ENCODE measurements at regions not wholly inside any gene's neighbourhood (a gene's known extent, or its start where the extent isn't known, plus 50 kb on each side); places are given as distances from the start of the nearest gene placed in this dataset.
A peak's percentile ranks its signal among the peaks of the same experiment; 100 is the strongest.
"Not testable (repeated sequence)": the region's sequence is repeated elsewhere in the genome, so short reads cannot be mapped to it uniquely, and the experiment has no call there.

- DNase-seq = no peak
- Mint-ChIP-seq H3K4me3 (no peak overlapping the region), H3K27ac (no peak overlapping the region)
Observed at GRCh38 chr1:14160781-14161180, 437.7 kb upstream of the KAZN start.

DNA sequence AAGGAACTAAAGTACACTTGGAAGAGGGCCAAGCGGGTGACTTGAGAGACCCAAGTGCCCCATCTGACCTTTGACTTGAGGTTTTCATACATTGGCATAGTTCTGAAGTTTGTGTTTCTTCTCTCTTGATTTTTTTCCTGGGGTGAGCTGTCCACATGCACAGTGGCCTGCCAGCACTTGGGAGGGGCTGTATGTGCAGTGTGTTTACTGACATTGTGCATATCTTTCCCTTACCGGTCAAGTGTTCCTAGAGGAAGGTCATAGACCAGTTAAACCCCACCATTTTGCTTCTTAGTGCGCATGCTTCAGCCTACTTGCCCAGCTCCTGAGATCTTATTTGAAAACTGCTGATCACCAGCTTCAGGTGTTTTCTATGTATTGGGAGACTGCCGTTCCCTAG is 435.2 kb upstream of the KAZN start:
- ATAC-seq (ENCODE audit: low read depth in 2 of 2) = no peak
- Mint-ChIP-seq H3K9me3 (peaks cover 6 to 36% (median 19%) of the 10 kb centered on the region in 7 donors), H3K27me3 (peaks cover 4 to 23% (median 16%) of the 10 kb centered on the region in 3 donors), H3K27ac (no peak overlapping the region), H3K36me3 (peaks cover 0 to 9% of the 10 kb centered on the region in 2 donors), H3K4me1 (no peaks in the 10 kb centered on the region), H3K4me3 (no peak overlapping the region)
- no peak for DNase-seq

More at GRCh38 chr1:14160781-14161180, 437.7 kb upstream of the KAZN start:
- ATAC-seq (ENCODE audit: low read depth in 2 of 2) = no peak
- no peaks in the 10 kb centered on the region for H3K4me1 Mint-ChIP-seq
- H3K9me3 Mint-ChIP-seq = peaks cover 16 to 61% (median 38%) of the 10 kb centered on the region in 7 donors
- peaks cover 0 to 15% of the 10 kb centered on the region in 2 donors for H3K36me3 Mint-ChIP-seq
- peaks cover 0 to 12% (median 7%) of the 10 kb centered on the region in 3 donors for H3K27me3 Mint-ChIP-seq

DNA sequence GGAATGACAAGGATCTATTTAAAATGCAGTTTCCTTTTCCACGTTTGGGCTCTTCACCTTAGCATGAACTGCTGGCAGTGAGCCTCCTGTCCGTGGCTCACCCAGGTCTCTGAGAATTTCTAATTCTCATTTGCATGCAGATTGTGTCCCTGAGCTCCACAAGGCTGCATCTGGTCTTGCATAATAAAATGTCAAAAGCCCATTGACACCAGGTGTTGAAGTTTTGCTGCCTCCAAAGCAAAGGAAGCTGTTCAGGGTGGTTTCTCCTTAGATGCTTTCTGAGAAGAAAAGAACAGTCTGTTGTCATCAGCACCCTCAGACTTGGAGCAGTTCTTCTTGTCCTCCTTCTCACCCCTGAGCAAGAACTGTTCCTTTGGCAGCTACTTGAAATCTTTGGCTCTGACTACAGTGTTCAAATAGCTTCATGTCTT is 433.1 kb upstream of the KAZN start:
- Mint-ChIP-seq H3K9me3 (peaks cover 4 to 23% (median 10%) of the 10 kb centered on the region in 7 donors), H3K27me3 (peaks cover 8 to 23% (median 16%) of the 10 kb centered on the region in 3 donors), H3K4me3 (no peak overlapping the region), H3K36me3 (peaks cover 0 to 9% of the 10 kb centered on the region in 2 donors), H3K4me1 (no peaks in the 10 kb centered on the region), H3K27ac (no peak overlapping the region)
- DNase-seq (no peak), ATAC-seq (ENCODE audit: low read depth in 2 of 2) (no peak)

- DNase-seq (no peak), ATAC-seq (ENCODE audit: low read depth in 2 of 2) (no peak)
- Mint-ChIP-seq H3K27ac (no peak overlapping the region), H3K4me3 (no peak overlapping the region), H3K36me3 (peaks cover 0 to 9% of the 10 kb centered on the region in 2 donors), H3K9me3 (peaks cover 3 to 22% (median 12%) of the 10 kb centered on the region in 7 donors), H3K27me3 (peaks cover 16 to 21% (median 17%) of the 10 kb centered on the region in 3 donors), H3K4me1 (no peaks in the 10 kb centered on the region)
Observed at GRCh38 chr1:14167884-14168283, 430.6 kb upstream of the KAZN start.

DNA sequence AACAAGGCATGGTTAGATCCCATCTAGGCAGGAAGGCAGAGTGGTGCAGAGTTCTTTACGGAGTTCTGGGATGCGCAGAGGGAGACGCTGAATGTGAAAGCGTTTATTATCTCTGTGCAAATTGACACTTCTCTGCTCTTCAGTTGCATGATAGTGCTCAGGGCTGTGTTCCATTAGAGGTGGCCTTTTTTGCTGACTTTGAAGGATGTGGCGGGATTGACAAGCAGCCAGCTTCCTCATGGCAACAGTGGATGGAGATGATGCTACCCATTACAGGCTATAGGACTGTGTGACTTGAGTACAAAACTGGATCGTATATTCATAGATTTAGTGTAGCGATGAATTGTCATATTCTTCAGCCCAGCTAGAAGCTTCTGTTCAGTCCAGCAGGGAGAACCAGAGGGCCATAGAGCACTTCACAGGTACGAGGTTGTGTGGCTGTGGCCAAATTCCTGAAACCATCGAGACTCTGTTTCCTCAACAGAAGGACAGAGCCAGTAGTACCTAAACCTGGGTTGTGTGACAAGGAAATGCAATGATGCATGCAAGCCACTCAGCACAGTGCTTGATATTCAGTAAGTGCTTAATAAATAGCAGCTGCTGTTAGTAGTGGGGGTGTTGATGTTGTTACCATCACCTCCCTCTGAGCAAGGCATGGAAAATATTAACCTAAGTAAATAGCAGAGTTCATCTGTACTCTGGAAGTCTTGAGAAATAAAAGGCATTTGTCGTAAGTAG is 430.0 kb upstream of the KAZN start:
- Mint-ChIP-seq H3K4me1 (no peaks in the 10 kb centered on the region), H3K27ac (no peak overlapping the region), H3K27me3 (peaks cover 16 to 23% (median 17%) of the 10 kb centered on the region in 3 donors), H3K36me3 (peaks cover 0 to 3% of the 10 kb centered on the region in 2 donors), H3K9me3 (peaks cover 0 to 18% (median 6%) of the 10 kb centered on the region in 7 donors), H3K4me3 (no peak overlapping the region)
- DNase-seq = no peak
- ATAC-seq (ENCODE audit: low read depth in 2 of 2) = no peak

GRCh38 chr1:14173598-14173997 is 424.9 kb upstream of the KAZN start:
- H3K27ac Mint-ChIP-seq = no peak overlapping the region
- no peaks in the 10 kb centered on the region for H3K4me1 Mint-ChIP-seq
- H3K36me3 Mint-ChIP-seq = no peaks in the 10 kb centered on the region
- peak overlapping the region in 1 of 8 donors; percentile 11 for H3K4me3 Mint-ChIP-seq
- no peak for ATAC-seq (ENCODE audit: low read depth in 2 of 2)
- DNase-seq = no peak
- peaks cover 10 to 16% (median 10%) of the 10 kb centered on the region in 3 donors for H3K27me3 Mint-ChIP-seq
- H3K9me3 Mint-ChIP-seq = peaks cover 0 to 11% (median 0%) of the 10 kb centered on the region in 7 donors

DNA sequence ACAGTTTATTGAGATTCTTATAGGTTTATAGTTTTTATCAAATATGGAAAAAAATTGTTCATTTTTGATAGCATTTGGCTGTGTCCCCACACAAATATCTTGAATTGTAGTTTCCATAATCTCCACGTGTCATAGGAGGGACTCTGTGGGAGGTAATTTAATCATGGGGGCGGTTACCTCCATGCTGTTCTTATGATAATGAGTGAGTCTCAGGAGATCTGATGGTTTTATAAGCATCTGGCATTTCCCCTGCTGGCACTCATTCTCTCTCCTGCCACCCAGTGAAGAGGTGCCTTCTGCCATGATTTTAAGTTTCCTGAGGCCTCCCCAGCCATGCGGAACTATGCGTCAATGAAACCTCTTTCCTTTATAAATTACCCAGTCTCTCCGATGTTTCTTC is 420.6 kb upstream of the KAZN start:
- not testable (repeated sequence) for H3K4me3 Mint-ChIP-seq; H3K9me3 Mint-ChIP-seq; H3K36me3 Mint-ChIP-seq; H3K27ac Mint-ChIP-seq; H3K4me1 Mint-ChIP-seq; ATAC-seq (ENCODE audit: low read depth in 2 of 2); DNase-seq
- H3K27me3 Mint-ChIP-seq = peaks cover 24 to 52% (median 43%) of the 10 kb centered on the region in 3 donors

DNA sequence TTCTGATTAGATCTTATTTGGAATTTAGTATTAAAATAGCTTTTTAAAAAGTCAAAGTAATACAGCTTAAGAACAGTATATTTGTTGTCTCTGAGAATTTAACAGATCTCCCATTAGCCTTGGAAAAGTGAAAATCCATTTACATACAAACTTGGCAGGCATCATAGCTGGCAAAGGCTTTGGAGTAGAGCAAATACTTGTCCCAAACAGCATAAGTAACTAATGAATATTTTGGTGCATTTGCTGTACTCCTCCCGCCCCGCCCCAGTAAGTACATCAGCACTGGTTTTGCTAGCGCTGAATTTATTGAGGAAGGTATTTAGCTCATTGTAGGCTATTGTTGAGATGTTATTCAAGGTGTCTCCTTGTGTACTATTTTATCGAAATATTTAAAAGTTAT is 417.7 kb upstream of the KAZN start:
- no peaks in the 10 kb centered on the region for H3K36me3 Mint-ChIP-seq
- ATAC-seq (ENCODE audit: low read depth in 2 of 2) (no peak), DNase-seq (no peak)
- H3K4me1 Mint-ChIP-seq = no peaks in the 10 kb centered on the region
- no peak overlapping the region for H3K27ac Mint-ChIP-seq
- no peak overlapping the region for H3K4me3 Mint-ChIP-seq
- H3K27me3 Mint-ChIP-seq = peaks cover 21 to 56% (median 50%) of the 10 kb centered on the region in 3 donors
- peaks cover 0 to 4% (median 3%) of the 10 kb centered on the region in 7 donors for H3K9me3 Mint-ChIP-seq

- no peaks in the 10 kb centered on the region for H3K36me3 Mint-ChIP-seq
- no peak overlapping the region for H3K27ac Mint-ChIP-seq
- DNase-seq (no peak), ATAC-seq (ENCODE audit: low read depth in 2 of 2) (no peak)
- H3K4me1 Mint-ChIP-seq = no peaks in the 10 kb centered on the region
- peaks cover 21 to 62% (median 55%) of the 10 kb centered on the region in 3 donors for H3K27me3 Mint-ChIP-seq
- H3K4me3 Mint-ChIP-seq = no peak overlapping the region
- peaks cover 0 to 4% (median 3%) of the 10 kb centered on the region in 7 donors for H3K9me3 Mint-ChIP-seq
Observed at GRCh38 chr1:14181191-14181795, 417.2 kb upstream of the KAZN start.

DNA sequence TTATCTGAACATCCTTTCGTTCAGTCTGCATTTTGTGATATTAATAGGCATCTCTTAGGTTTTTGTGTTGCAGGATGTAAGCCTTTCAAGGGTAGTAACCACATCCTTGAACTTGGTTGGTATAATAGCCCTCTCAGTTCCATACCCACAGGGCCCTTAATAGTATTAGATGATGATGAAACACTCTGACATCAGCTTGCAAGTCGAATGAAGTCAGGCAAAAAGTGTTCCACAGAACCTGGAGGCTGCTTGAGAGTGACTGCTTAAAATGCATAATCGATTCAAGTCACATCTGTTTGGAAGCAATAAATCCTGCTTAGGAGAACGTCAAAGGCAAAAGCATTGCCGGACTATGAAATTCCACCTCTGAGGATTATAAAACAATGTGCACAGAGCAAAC is 415.6 kb upstream of the KAZN start:
- H3K4me3 Mint-ChIP-seq = no peak overlapping the region
- no peak for ATAC-seq (ENCODE audit: low read depth in 2 of 2)
- H3K36me3 Mint-ChIP-seq = no peaks in the 10 kb centered on the region
- DNase-seq = no peak
- H3K27me3 Mint-ChIP-seq = peaks cover 27 to 68% (median 63%) of the 10 kb centered on the region in 3 donors
- peaks cover 0 to 4% (median 3%) of the 10 kb centered on the region in 7 donors for H3K9me3 Mint-ChIP-seq
- H3K27ac Mint-ChIP-seq = no peak overlapping the region
- no peaks in the 10 kb centered on the region for H3K4me1 Mint-ChIP-seq

DNA sequence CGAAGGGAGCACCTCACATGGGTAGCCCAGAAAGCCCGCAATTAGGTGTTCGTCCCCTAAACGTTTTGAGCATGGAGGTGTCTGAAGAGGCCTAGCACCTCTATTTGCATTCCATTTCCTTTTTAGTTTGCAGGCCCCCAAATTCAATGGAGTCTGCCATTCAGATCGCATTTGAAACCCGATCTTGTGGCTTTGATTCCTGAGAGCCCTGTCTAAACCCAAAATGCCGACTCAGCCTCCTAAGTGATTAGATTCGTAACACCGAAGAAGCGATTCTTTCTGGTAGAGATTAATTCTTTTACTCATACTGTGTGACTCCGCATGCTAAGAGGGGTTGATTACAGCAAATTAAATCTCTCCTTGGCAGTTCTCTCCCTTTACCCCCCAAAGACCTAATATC is 415.2 kb upstream of the KAZN start:
- no peak for ATAC-seq (ENCODE audit: low read depth in 2 of 2)
- H3K27me3 Mint-ChIP-seq = peaks cover 29 to 73% (median 68%) of the 10 kb centered on the region in 3 donors
- H3K4me1 Mint-ChIP-seq = no peaks in the 10 kb centered on the region
- H3K27ac Mint-ChIP-seq = no peak overlapping the region
- peaks cover 0 to 4% (median 3%) of the 10 kb centered on the region in 7 donors for H3K9me3 Mint-ChIP-seq
- H3K36me3 Mint-ChIP-seq = no peaks in the 10 kb centered on the region
- H3K4me3 Mint-ChIP-seq = no peak overlapping the region
- no peak for DNase-seq

GRCh38 chr1:14184454-14184853 is 414.0 kb upstream of the KAZN start:
- H3K27me3 Mint-ChIP-seq = peaks cover 25 to 64% (median 62%) of the 10 kb centered on the region in 3 donors
- no peaks in the 10 kb centered on the region for H3K36me3 Mint-ChIP-seq
- ATAC-seq (ENCODE audit: low read depth in 2 of 2) = no peak

DNA sequence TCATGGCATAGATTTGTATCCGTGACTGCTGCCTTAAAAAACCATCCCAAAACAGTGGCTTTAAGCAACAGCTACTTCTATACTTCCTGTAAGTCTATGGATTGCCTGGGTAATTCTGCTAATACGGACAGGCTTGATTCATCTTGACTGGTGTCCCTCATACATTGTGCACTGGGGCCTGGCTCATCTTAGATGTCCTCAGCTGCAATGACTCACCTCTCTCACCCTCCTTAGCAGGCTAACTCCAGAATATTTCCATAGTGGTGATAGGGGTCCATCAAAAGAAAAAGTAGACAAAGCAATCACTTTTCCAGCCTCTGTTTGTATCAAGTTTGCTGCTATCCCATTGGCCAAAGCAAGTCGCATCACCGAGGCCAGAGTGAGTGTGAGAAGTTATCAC is 409.1 kb upstream of the KAZN start:
- DNase-seq = no peak
- Mint-ChIP-seq H3K27ac (no peak overlapping the region), H3K4me3 (no peak overlapping the region), H3K27me3 (peaks cover 19 to 32% (median 26%) of the 10 kb centered on the region in 3 donors), H3K4me1 (no peaks in the 10 kb centered on the region), H3K36me3 (no peaks in the 10 kb centered on the region), H3K9me3 (peaks cover 0 to 7% (median 2%) of the 10 kb centered on the region in 7 donors)
- ATAC-seq (ENCODE audit: low read depth in 2 of 2) = no peak

More at GRCh38 chr1:14184454-14184853, 414.0 kb upstream of the KAZN start:
- Mint-ChIP-seq H3K4me1 (no peaks in the 10 kb centered on the region), H3K4me3 (no peak overlapping the region), H3K27ac (no peak overlapping the region), H3K9me3 (peaks cover 0 to 5% (median 3%) of the 10 kb centered on the region in 7 donors)
- DNase-seq = no peak

- H3K36me3 Mint-ChIP-seq = no peaks in the 10 kb centered on the region
- H3K9me3 Mint-ChIP-seq = peaks cover 0 to 7% (median 2%) of the 10 kb centered on the region in 7 donors
- peaks cover 19 to 29% (median 23%) of the 10 kb centered on the region in 3 donors for H3K27me3 Mint-ChIP-seq
- DNase-seq (no peak), ATAC-seq (ENCODE audit: low read depth in 2 of 2) (no peak)
- no peaks in the 10 kb centered on the region for H3K4me1 Mint-ChIP-seq
- H3K27ac Mint-ChIP-seq = no peak overlapping the region
- H3K4me3 Mint-ChIP-seq = no peak overlapping the region
Observed at GRCh38 chr1:14190508-14190907, 408.0 kb upstream of the KAZN start.
